ENCODE measurements at regions not wholly inside any gene's neighbourhood (a gene's known extent, or its start where the extent isn't known, plus 50 kb on each side); places are given as distances from the start of the nearest gene placed in this dataset.

DNA sequence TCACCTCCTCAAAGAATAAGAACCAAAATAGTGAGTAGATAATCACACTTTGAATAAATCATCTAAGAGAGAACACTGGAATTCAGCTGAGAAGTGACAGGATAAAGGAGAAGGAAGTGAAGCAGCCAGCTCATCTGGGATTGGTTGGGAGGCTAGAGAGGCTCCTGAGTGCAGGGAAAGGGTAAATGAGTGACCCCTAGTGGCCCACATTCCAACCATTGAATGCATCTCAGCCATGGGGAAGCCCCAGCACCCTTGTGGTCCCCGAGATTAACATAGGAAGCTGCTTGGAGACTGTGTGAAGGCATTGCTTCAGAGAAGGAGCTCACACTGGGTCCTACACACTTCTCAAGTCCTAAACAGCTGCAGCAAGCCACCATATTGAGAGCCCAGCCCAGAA is 82.3 kb downstream of the JRKL start:
- DNase-seq (ENCODE audit: low spot score), result no peak

DNA sequence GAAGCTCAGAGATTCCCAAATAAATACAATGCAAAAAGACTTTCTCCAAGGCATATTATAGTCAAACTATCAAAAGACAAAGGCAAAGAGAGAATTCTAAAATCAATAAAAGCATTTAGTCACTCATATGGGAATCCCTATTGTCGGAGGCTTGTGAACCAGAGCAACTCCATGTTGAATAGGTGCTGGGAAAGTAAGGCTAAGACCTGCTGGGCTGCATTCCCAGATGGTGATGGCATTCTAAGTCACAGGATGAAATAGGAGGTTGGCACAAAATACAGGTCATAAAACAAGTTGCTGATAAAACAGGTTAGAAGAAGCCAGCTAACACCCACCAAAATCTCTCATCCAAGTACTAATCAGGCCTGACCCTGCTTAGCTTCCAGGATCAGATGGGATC is 84.5 kb downstream of the JRKL start:
- peaks cover 23% of the 10 kb centered on the region for H3K9me3 Mint-ChIP-seq
- no peak overlapping the region for H3K4me2 ChIP-seq
- TF ChIP-seq, protein P1, sequence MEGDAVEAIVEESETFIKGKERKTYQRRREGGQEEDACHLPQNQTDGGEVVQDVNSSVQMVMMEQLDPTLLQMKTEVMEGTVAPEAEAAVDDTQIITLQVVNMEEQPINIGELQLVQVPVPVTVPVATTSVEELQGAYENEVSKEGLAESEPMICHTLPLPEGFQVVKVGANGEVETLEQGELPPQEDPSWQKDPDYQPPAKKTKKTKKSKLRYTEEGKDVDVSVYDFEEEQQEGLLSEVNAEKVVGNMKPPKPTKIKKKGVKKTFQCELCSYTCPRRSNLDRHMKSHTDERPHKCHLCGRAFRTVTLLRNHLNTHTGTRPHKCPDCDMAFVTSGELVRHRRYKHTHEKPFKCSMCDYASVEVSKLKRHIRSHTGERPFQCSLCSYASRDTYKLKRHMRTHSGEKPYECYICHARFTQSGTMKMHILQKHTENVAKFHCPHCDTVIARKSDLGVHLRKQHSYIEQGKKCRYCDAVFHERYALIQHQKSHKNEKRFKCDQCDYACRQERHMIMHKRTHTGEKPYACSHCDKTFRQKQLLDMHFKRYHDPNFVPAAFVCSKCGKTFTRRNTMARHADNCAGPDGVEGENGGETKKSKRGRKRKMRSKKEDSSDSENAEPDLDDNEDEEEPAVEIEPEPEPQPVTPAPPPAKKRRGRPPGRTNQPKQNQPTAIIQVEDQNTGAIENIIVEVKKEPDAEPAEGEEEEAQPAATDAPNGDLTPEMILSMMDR (IDR thresholded peaks at IDR 0.05), result no peak
- TF ChIP-seq EZH2 (IDR thresholded peaks at IDR 0.05), result no peak
- no peak for TF ChIP-seq EZH2phosphoT487 (IDR thresholded peaks at IDR 0.05)
- no peak overlapping the region for H3K9ac ChIP-seq
- H3K4me3 ChIP-seq, result no peak overlapping the region
- no peaks in the 10 kb centered on the region for H3K4me1 ChIP-seq
- DNase-seq (ENCODE audit: low spot score), result no peak
- no peaks in the 10 kb centered on the region for H3F3A ChIP-seq (ENCODE audit: low read depth)
- no peak overlapping the region for H2AFZ ChIP-seq (replicated peaks)
- H3K36me3 ChIP-seq, result no peaks in the 10 kb centered on the region
- no peaks in the 10 kb centered on the region for H3K27me3 ChIP-seq
- no peak overlapping the region for H3K27ac Mint-ChIP-seq
- peaks cover 3% of the 10 kb centered on the region for H3K27me3 Mint-ChIP-seq (ENCODE audit: insufficient read depth, low read depth)
- H3K9me3 ChIP-seq (ENCODE audit: low read depth), result no peaks in the 10 kb centered on the region
- peaks cover 2% of the 10 kb centered on the region for H3K36me3 Mint-ChIP-seq
- no peaks in the 10 kb centered on the region for H3K79me2 ChIP-seq (ENCODE audit: low read depth)
- H3K4me3 Mint-ChIP-seq, result no peak overlapping the region
- H4K20me1 ChIP-seq (ENCODE audit: low read depth), result no peaks in the 10 kb centered on the region
- H3K4me1 Mint-ChIP-seq, result no peaks in the 10 kb centered on the region
- no peak overlapping the region for H3K27ac ChIP-seq

More for the DNA sequence above, 82.3 kb downstream of the JRKL start:
- Histone ChIP-seq H3K9ac (no peak overlapping the region), H4K20me1 (ENCODE audit: low read depth) (no peaks in the 10 kb centered on the region), H3K36me3 (no peaks in the 10 kb centered on the region), H3K4me3 (no peak overlapping the region), H3K27me3 (no peaks in the 10 kb centered on the region), H2AFZ (replicated peaks) (peak overlapping the region; percentile 29), H3K79me2 (ENCODE audit: low read depth) (no peaks in the 10 kb centered on the region), H3K27ac (no peak overlapping the region), H3F3A (ENCODE audit: low read depth) (no peaks in the 10 kb centered on the region), H3K9me3 (ENCODE audit: low read depth) (no peaks in the 10 kb centered on the region), H3K4me2 (no peak overlapping the region), H3K4me1 (no peaks in the 10 kb centered on the region)
- TF ChIP-seq, protein P1 (IDR thresholded peaks at IDR 0.05), result no peak
- TF ChIP-seq EZH2 (IDR thresholded peaks at IDR 0.05) (no peak), EZH2phosphoT487 (IDR thresholded peaks at IDR 0.05) (no peak)
- Mint-ChIP-seq H3K27ac (no peak overlapping the region), H3K9me3 (peaks cover 17% of the 10 kb centered on the region), H3K4me3 (no peak overlapping the region), H3K27me3 (ENCODE audit: insufficient read depth, low read depth) (no peaks in the 10 kb centered on the region), H3K4me1 (no peaks in the 10 kb centered on the region), H3K36me3 (no peaks in the 10 kb centered on the region)

DNA sequence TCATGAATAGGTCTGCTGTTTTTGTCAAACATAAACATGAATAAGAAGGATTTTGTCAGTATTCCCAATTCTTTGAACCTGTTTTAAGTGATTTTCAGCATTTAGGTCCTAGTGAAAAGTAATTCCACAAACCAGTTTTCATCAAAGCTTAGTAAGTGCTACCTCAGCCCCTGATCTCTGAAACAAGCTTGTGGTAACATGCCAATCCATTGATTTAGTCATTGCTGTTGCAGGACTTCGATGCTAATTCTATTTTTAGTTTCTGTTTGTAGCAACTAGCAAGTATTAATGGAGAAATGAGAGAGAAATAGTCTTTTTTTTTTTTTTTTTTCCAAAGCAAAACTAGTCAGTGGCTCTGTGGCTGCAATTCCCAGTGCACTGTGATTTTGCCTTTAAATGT is 91.4 kb downstream of the JRKL start:
- no peaks in the 10 kb centered on the region for H3K27me3 ChIP-seq
- TF ChIP-seq EZH2 (IDR thresholded peaks at IDR 0.05), result no peak
- TF ChIP-seq, protein P1 (IDR thresholded peaks at IDR 0.05), result no peak
- no peak for TF ChIP-seq EZH2phosphoT487 (IDR thresholded peaks at IDR 0.05)
- H2AFZ ChIP-seq (replicated peaks), result no peak overlapping the region
- H3K4me1 Mint-ChIP-seq, result no peaks in the 10 kb centered on the region
- H3K27me3 Mint-ChIP-seq (ENCODE audit: insufficient read depth, low read depth), result peaks cover 5% of the 10 kb centered on the region
- H3K36me3 ChIP-seq, result no peaks in the 10 kb centered on the region
- no peaks in the 10 kb centered on the region for H3F3A ChIP-seq (ENCODE audit: low read depth)
- no peak overlapping the region for H3K9ac ChIP-seq
- no peak overlapping the region for H3K27ac Mint-ChIP-seq
- peaks cover 7% of the 10 kb centered on the region for H3K9me3 Mint-ChIP-seq
- no peak overlapping the region for H3K4me3 Mint-ChIP-seq
- H3K4me2 ChIP-seq, result no peak overlapping the region
- H3K36me3 Mint-ChIP-seq, result peaks cover 2% of the 10 kb centered on the region
- H3K4me1 ChIP-seq, result no peaks in the 10 kb centered on the region
- H3K4me3 ChIP-seq, result no peak overlapping the region
- no peaks in the 10 kb centered on the region for H3K79me2 ChIP-seq (ENCODE audit: low read depth)
- H4K20me1 ChIP-seq (ENCODE audit: low read depth), result no peaks in the 10 kb centered on the region
- H3K27ac ChIP-seq, result no peak overlapping the region
- H3K9me3 ChIP-seq (ENCODE audit: low read depth), result no peaks in the 10 kb centered on the region
- no peak for DNase-seq (ENCODE audit: low spot score)
